GM12878 (cell line): ENCODE measurements at regions not wholly inside any gene's neighbourhood (a gene's known extent, or its start where the extent isn't known, plus 50 kb on each side); places are given as distances from the start of the nearest gene placed in this dataset.

Experiments
- ATAC-seq: fragments of 200-7000 bp; cut with Tn5 transposase; 3 replicates; pipeline ENCODE4 v1.9.1; 2020; ENCODE audit warnings: mild to moderate bottlenecking, moderate library complexity
- BruUV-seq: library from RNA; stranded (reverse); fragments of 400-500 nt; replicated peaks from 2 replicates; lab custom pipeline; 2021; lab: Mats Ljungman, UMichigan
- CTCF ChIA-PET: fragments of 300-600 bp; sonication (Branson Sonifier 250); formaldehyde crosslinking; extraction: SDS; loops from one replicate; lab custom pipeline; 2021; ENCODE audit warnings: inconsistent platforms; lab: Yijun Ruan, JAX
- POLR2A ChIA-PET: fragments of 350-600 bp; formaldehyde crosslinking; extraction: SDS; loops from one replicate; lab custom pipeline; 2021; ENCODE audit warnings: inconsistent platforms; lab: Charles Lee
- RAD21 ChIA-PET: fragments of 300-600 bp; sonication (Branson Sonifier 250); formaldehyde crosslinking; loops from one replicate; lab custom pipeline; 2023; ENCODE audit warnings: antibody characterized with exemption; ENCODE audit not compliant: unreplicated experiment; lab: Charles Lee
- SMC1A ChIA-PET: fragments of 300-600 bp; sonication (Branson Sonifier 250); formaldehyde crosslinking; loops from one replicate; lab custom pipeline; 2023; ENCODE audit not compliant: unreplicated experiment, uncharacterized antibody; lab: Charles Lee
- DNase-seq: peaks from one replicate; pipeline ENCODE4 v3.0.0-alpha.2; 2011; ENCODE audit warnings: low read depth, low spot score
- FAIRE-seq: peaks from 3 replicates; lab custom pipeline; 2011; peaks lifted over from hg19 to GRCh38; lab: Jason Lieb, UNC
- H2AFZ ChIP-seq: 2 replicates; pipeline ENCODE4 v1.6.0; 2011; ENCODE audit warnings: low read depth, low read length, control low read depth; ENCODE audit not compliant: control insufficient read depth
- H3K27ac ChIP-seq: 2 replicates; pipeline ENCODE4 v1.5.1; 2011; ENCODE audit warnings: control low read depth; ENCODE audit not compliant: control insufficient read depth, insufficient read depth
- H3K27me3 ChIP-seq, 2 experiments: replicated peaks in 1 of 2; 2 replicates each; pipeline versions ENCODE4 v1.6.0 to v1.6.1; 2011; ENCODE audit warnings: low read length in 1 of 2; ENCODE audit not compliant: control insufficient read depth in 2 of 2, insufficient read depth in 2 of 2
- H3K36me3 ChIP-seq, 2 experiments: 2 replicates each; pipeline ENCODE4 v1.5.1; 2011; ENCODE audit warnings: low read length in 1 of 2; ENCODE audit not compliant: control insufficient read depth in 2 of 2, insufficient read depth in 2 of 2
- H3K4me1 ChIP-seq: 2 replicates; pipeline ENCODE4 v1.6.1; 2011; ENCODE audit warnings: mild to moderate bottlenecking, low read length, moderate library complexity, mixed read lengths; ENCODE audit not compliant: control insufficient read depth, insufficient read depth
- H3K4me2 ChIP-seq: 2 replicates; pipeline ENCODE4 v1.6.0; 2011; ENCODE audit warnings: control low read depth; ENCODE audit not compliant: control insufficient read depth, insufficient read depth
- H3K4me3 ChIP-seq: fragments of 200-600 bp; sonication (generic); 2 replicates; pipeline ENCODE4 v1.5.1; 2016
- H3K79me2 ChIP-seq: 2 replicates; pipeline ENCODE4 v1.6.0; 2011; ENCODE audit warnings: low read length; ENCODE audit not compliant: control insufficient read depth, insufficient read depth
- H3K9ac ChIP-seq: 2 replicates; pipeline ENCODE4 v1.8.0; 2011; ENCODE audit warnings: low read length, control low read depth, mixed read lengths; ENCODE audit not compliant: control insufficient read depth, insufficient read depth
- H3K9me3 ChIP-seq: replicated peaks from 3 replicates; pipeline ENCODE4 v1.5.1; 2011; ENCODE audit warnings: mild to moderate bottlenecking, low read length; ENCODE audit not compliant: control insufficient read depth, insufficient read depth
- H4K20me1 ChIP-seq: 2 replicates; pipeline ENCODE4 v1.6.0; 2011; ENCODE audit not compliant: control insufficient read depth, insufficient read depth
- CBX3 ChIP-seq: fragments of 200-600 bp; sonication (generic); IDR thresholded peaks from 2 replicates; pipeline ENCODE4 v1.6.1; 2016; ENCODE audit warnings: low read depth, borderline replicate concordance
- E4F1 ChIP-seq: fragments of 450-650 bp; IDR thresholded peaks from 2 replicates; pipeline ENCODE4 v1.6.1; 2018; ENCODE audit warnings: borderline replicate concordance, mild to moderate bottlenecking; ENCODE audit not compliant: partially characterized antibody
- EED ChIP-seq: sonication (generic); IDR thresholded peaks from 2 replicates; pipeline ENCODE4 v1.6.1; 2016; ENCODE audit warnings: antibody characterized with exemption, low read depth
- ETV6 ChIP-seq, 2 experiments: fragments of 450-650 bp in 1 of 2; IDR thresholded peaks in 1 of 2; conservative IDR thresholded peaks in 1 of 2; 2 replicates each; pipeline ENCODE4 v1.6.1; 2014; ENCODE audit warnings: antibody characterized with exemption in 1 of 2, borderline replicate concordance in 1 of 2, low read depth in 1 of 2, mild to moderate bottlenecking in 1 of 2, moderate library complexity in 1 of 2
- HDAC6 ChIP-seq: fragments of 200-600 bp; sonication (generic); IDR thresholded peaks from one replicate; pipeline ENCODE4 v1.8.0; 2017; ENCODE audit warnings: antibody characterized with exemption; ENCODE audit not compliant: unreplicated experiment
- HDGF ChIP-seq: fragments of 450-650 bp; IDR thresholded peaks from 2 replicates; pipeline ENCODE4 v1.6.1; 2016; ENCODE audit warnings: antibody characterized with exemption
- IKZF2 ChIP-seq, 2 experiments: fragments of 450-650 bp; IDR thresholded peaks; 2 replicates each; pipeline ENCODE4 v1.6.1; 2017; ENCODE audit warnings: mild to moderate bottlenecking in 2 of 2, moderate library complexity in 2 of 2
- LARP7 ChIP-seq: fragments of 450-650 bp; IDR thresholded peaks from 2 replicates; pipeline ENCODE4 v1.6.1; 2017; ENCODE audit warnings: mild to moderate bottlenecking
- NKRF ChIP-seq: fragments of 450-650 bp; conservative IDR thresholded peaks from 2 replicates; pipeline ENCODE4 v1.6.1; 2017; ENCODE audit warnings: mild to moderate bottlenecking, moderate library complexity
- NRF1 ChIP-seq: conservative IDR thresholded peaks from 2 replicates; pipeline ENCODE4 v1.6.1; 2011; ENCODE audit warnings: mild to moderate bottlenecking, low read depth, low read length, improper control_type of control experiment
- PAX5 ChIP-seq: IDR thresholded peaks from 2 replicates; pipeline ENCODE4 v1.6.1; 2011; ENCODE audit warnings: low read depth, low read length, borderline replicate concordance
- POU2F2 ChIP-seq: IDR thresholded peaks from 3 replicates; pipeline ENCODE4 v1.6.1; 2011; ENCODE audit warnings: low read depth, mild to moderate bottlenecking, low read length, borderline replicate concordance
- RB1 ChIP-seq: fragments of 450-650 bp; formaldehyde crosslinking; IDR thresholded peaks from 2 replicates; pipeline ENCODE4 v1.6.1; 2017; ENCODE audit warnings: mild to moderate bottlenecking, borderline replicate concordance
- RFX5 ChIP-seq: IDR thresholded peaks from 2 replicates; pipeline ENCODE4 v1.6.1; 2011; ENCODE audit warnings: low read depth, low read length, improper control_type of control experiment
- RUNX3 ChIP-seq: IDR thresholded peaks from 2 replicates; pipeline ENCODE4 v1.6.1; 2012; ENCODE audit warnings: low read length, inconsistent platforms
- SMAD5 ChIP-seq: IDR thresholded peaks from 2 replicates; pipeline ENCODE4 v1.6.1; 2016; ENCODE audit warnings: antibody characterized with exemption, low read depth
- TCF3 ChIP-seq: IDR thresholded peaks from 2 replicates; pipeline ENCODE4 v1.6.1; 2012; ENCODE audit warnings: low read depth, mild to moderate bottlenecking, low read length, borderline replicate concordance; ENCODE audit not compliant: insufficient read depth
- WGBS: methylation state at CpG from one replicate; pipeline ENCODE4 v1.1.6; 2016; ENCODE audit warnings: low lambda C conversion rate; ENCODE audit not compliant: insufficient replicate concordance, insufficient coverage; ENCODE audit errors: missing lambda C conversion rate; 5-methylcytosine and 5-hydroxymethylcytosine counted together
- in situ Hi-C: fragments of 300-500 bp; cut with MboI; formaldehyde crosslinking; loops from 9 replicates; pipeline ENCODE4 v1.14.3; 2018; ENCODE audit warnings: mixed read lengths
- intact Hi-C: fragments of 100-400 bp; cut with micrococcal nuclease; formaldehyde crosslinking; loops from one replicate; pipeline ENCODE4 v1.14.2; 2022; ENCODE audit not compliant: unreplicated experiment

GRCh38 chr4:116244771-116245170, 840.6 kb downstream of the TRAM1L1 start:
- FAIRE-seq (no peak), ATAC-seq (no peak; the same call in 2 of the 3 replicates)
- Histone ChIP-seq H3K27me3 (no peaks in the 10 kb centered on the region), H3K4me2 (no peak overlapping the region), H4K20me1 (no peaks in the 10 kb centered on the region), H3K27ac (no peak overlapping the region), H3K79me2 (no peaks in the 10 kb centered on the region), H2AFZ (no peak overlapping the region), H3K9me3 (no peaks in the 10 kb centered on the region), H3K4me3 (no peak overlapping the region), H3K9ac (no peak overlapping the region), H3K4me1 (no peaks in the 10 kb centered on the region)
- CTCF ChIA-PET: no interaction called here
- POLR2A ChIA-PET: no interaction called here
- intact Hi-C loops (no loop called here), in situ Hi-C loops (no loop called here)
- 0% methylated on average over 1 of the region's 1 CpG for WGBS
- BruUV-seq: no TSS peak
- RAD21 ChIA-PET: no interaction called here
- TF ChIP-seq LARP7 (no peak), RUNX3 (no peak), SMAD5 (no peak), TCF3 (no peak), NRF1 (no peak), EED (no peak), HDGF (no peak), IKZF2 (IDR thresholded peaks at IDR 0.05) (no peak), HDAC6 (no peak), RB1 (no peak), E4F1 (no peak), PAX5 (no peak), NKRF (no peak), CBX3 (no peak), RFX5 (no peak), ETV6 (conservative IDR thresholded peaks at IDR 0.05 in 1 of 2, IDR thresholded peaks at IDR 0.05 in 1 of 2; ENCODE audit: borderline replicate concordance in 1 of 2, low read depth in 1 of 2) (no peak), POU2F2 (no peak)
- TF ChIP-seq, all 136 proteins: peak for 0
- no peaks in the 10 kb centered on the region for H3K36me3 ChIP-seq
- no peak for DNase-seq
- SMC1A ChIA-PET: no interaction called here
